WTC11 (cell line): ENCODE measurements at regions not wholly inside any gene's neighbourhood (a gene's known extent, or its start where the extent isn't known, plus 50 kb on each side); places are given as distances from the start of the nearest gene placed in this dataset.

Experiments used
- ATAC-seq: fragments of 200-7000 bp; cut with Tn5 transposase; 2 replicates; pipeline ENCODE4 v1.10.0; 2021; ENCODE audit warnings: mild to moderate bottlenecking, moderate library complexity
- CTCF ChIA-PET: fragments of 300-600 bp; sonication (Branson Sonifier 250); formaldehyde crosslinking; loops from one replicate; lab custom pipeline; 2021; ENCODE audit warnings: antibody characterized with exemption; lab: Charles Lee
- POLR2A ChIA-PET: fragments of 350-600 bp; sonication (Branson Sonifier 250); formaldehyde crosslinking; loops from one replicate; lab custom pipeline; 2021; ENCODE audit warnings: antibody characterized with exemption; lab: Charles Lee
- DNase-seq: peaks from one replicate; pipeline ENCODE4 v3.0.0; 2021; ENCODE audit warnings: low spot score
- H3K27ac Mint-ChIP-seq: 2 replicates; pipeline ENCODE4 v1.8.0; 2021; ENCODE audit warnings: mixed read lengths
- H3K27me3 Mint-ChIP-seq: 2 replicates; pipeline ENCODE4 v1.8.0; 2021; ENCODE audit warnings: low read depth, mild to moderate bottlenecking, moderate library complexity, mixed read lengths
- H3K36me3 Mint-ChIP-seq: 2 replicates; pipeline ENCODE4 v1.8.0; 2021; ENCODE audit warnings: mixed read lengths
- H3K4me1 Mint-ChIP-seq: 2 replicates; pipeline ENCODE4 v1.8.0; 2022; ENCODE audit warnings: mixed read lengths
- H3K4me3 Mint-ChIP-seq: 2 replicates; pipeline ENCODE4 v1.8.0; 2021; ENCODE audit warnings: mild to moderate bottlenecking, moderate library complexity, mixed read lengths
- H3K9me3 Mint-ChIP-seq: 2 replicates; pipeline ENCODE4 v1.8.0; 2021; ENCODE audit warnings: mixed read lengths
- ATF2 ChIP-seq: sonication (generic); formaldehyde crosslinking; IDR thresholded peaks from 2 replicates; pipeline ENCODE4 v1.8.1; 2022; ENCODE audit warnings: low read depth, missing genetic modification reagents, borderline replicate concordance
- E2F4 ChIP-seq: sonication (generic); formaldehyde crosslinking; IDR thresholded peaks from 2 replicates; pipeline ENCODE4 v1.8.1; 2022; ENCODE audit warnings: low read depth, mild to moderate bottlenecking, moderate library complexity, missing genetic modification reagents, borderline replicate concordance
- EMX1 ChIP-seq: fragments of 250-450 bp; sonication (Bioruptor Pico); IDR thresholded peaks from 2 replicates; pipeline ENCODE4 v1.8.0; 2021; ENCODE audit warnings: mild to moderate bottlenecking
- ERG ChIP-seq: fragments of 250-450 bp; sonication (Bioruptor Pico); IDR thresholded peaks from 2 replicates; pipeline ENCODE4 v1.8.0; 2021; ENCODE audit warnings: mild to moderate bottlenecking
- FOXP4 ChIP-seq: sonication (generic); formaldehyde crosslinking; IDR thresholded peaks from 2 replicates; pipeline ENCODE4 v1.8.0; 2022; ENCODE audit warnings: mild to moderate bottlenecking, missing genetic modification reagents
- GTF2I ChIP-seq: fragments of 250-450 bp; sonication (Bioruptor Pico); conservative IDR thresholded peaks from 2 replicates; pipeline ENCODE4 v1.4.0; 2021; ENCODE audit warnings: mild to moderate bottlenecking
- HMGA2 ChIP-seq: fragments of 250-450 bp; sonication (Bioruptor Pico); IDR thresholded peaks from 2 replicates; pipeline ENCODE4 v1.4.0; 2021; ENCODE audit warnings: mild to moderate bottlenecking, moderate library complexity
- SMAD4 ChIP-seq: sonication (generic); formaldehyde crosslinking; IDR thresholded peaks from 2 replicates; pipeline ENCODE4 v1.8.0; 2022; ENCODE audit warnings: mild to moderate bottlenecking, missing genetic modification reagents
- SOX15 ChIP-seq: fragments of 250-450 bp; sonication (Bioruptor Pico); IDR thresholded peaks from 2 replicates; pipeline ENCODE4 v1.9.0; 2021; ENCODE audit warnings: mild to moderate bottlenecking
- SP1 ChIP-seq: sonication (generic); formaldehyde crosslinking; conservative IDR thresholded peaks from 2 replicates; pipeline ENCODE4 v1.8.1; 2022; ENCODE audit warnings: missing genetic modification reagents
- STAT6 ChIP-seq: sonication (generic); formaldehyde crosslinking; conservative IDR thresholded peaks from 2 replicates; pipeline ENCODE4 v1.8.1; 2023; ENCODE audit warnings: mild to moderate bottlenecking, low read depth, missing genetic modification reagents, moderate library complexity
- TEAD4 ChIP-seq: sonication (generic); formaldehyde crosslinking; IDR thresholded peaks from 2 replicates; pipeline ENCODE4 v1.8.0; 2022; ENCODE audit warnings: mild to moderate bottlenecking, missing genetic modification reagents
- ZNF121 ChIP-seq: sonication (generic); formaldehyde crosslinking; IDR thresholded peaks from 2 replicates; pipeline ENCODE4 v1.8.0; 2023; ENCODE audit warnings: missing genetic modification reagents
- ZNF138 ChIP-seq: sonication (generic); formaldehyde crosslinking; conservative IDR thresholded peaks from 2 replicates; pipeline ENCODE4 v1.8.1; 2022; ENCODE audit warnings: mild to moderate bottlenecking, moderate library complexity, missing genetic modification reagents
- TF ChIP-seq, protein P1 (sequence below): sonication (generic); formaldehyde crosslinking; IDR thresholded peaks from 2 replicates; pipeline ENCODE4 v1.8.1; 2023; ENCODE audit warnings: mild to moderate bottlenecking, missing genetic modification reagents, moderate library complexity
- TF ChIP-seq, protein P2 (sequence below): fragments of 200-600 bp; IDR thresholded peaks from 2 replicates; pipeline ENCODE4 v1.8.0; 2022; ENCODE audit warnings: antibody characterized with exemption
- TF ChIP-seq, protein P3 (sequence below): sonication (generic); formaldehyde crosslinking; IDR thresholded peaks from 2 replicates; pipeline ENCODE4 v1.8.0; 2022; ENCODE audit warnings: mild to moderate bottlenecking, missing genetic modification reagents
- TF ChIP-seq, protein P4 (sequence below): fragments of 250-450 bp; sonication (Bioruptor Pico); IDR thresholded peaks from 2 replicates; pipeline ENCODE4 v1.9.0; 2021; ENCODE audit warnings: mild to moderate bottlenecking, borderline replicate concordance

GRCh38 chr7:25552998-25553397, 324.7 kb upstream of the NPVF start:
- DNase-seq (no peak), ATAC-seq (no peak)
- Mint-ChIP-seq H3K9me3 (no peaks in the 10 kb centered on the region), H3K27ac (no peak overlapping the region), H3K4me3 (no peak overlapping the region), H3K36me3 (no peaks in the 10 kb centered on the region), H3K4me1 (peaks cover 18% of the 10 kb centered on the region), H3K27me3 (no peaks in the 10 kb centered on the region)
- POLR2A ChIA-PET, result no interaction called here
- CTCF ChIA-PET, result interaction anchor here (1.0 to 1.6 kb wide), 4 partner anchors 9 to 298 kb away, joined by 3 to 8 read pairs (median 4); no protein-coding TSS in a partner anchor
- TF ChIP-seq, protein P1, sequence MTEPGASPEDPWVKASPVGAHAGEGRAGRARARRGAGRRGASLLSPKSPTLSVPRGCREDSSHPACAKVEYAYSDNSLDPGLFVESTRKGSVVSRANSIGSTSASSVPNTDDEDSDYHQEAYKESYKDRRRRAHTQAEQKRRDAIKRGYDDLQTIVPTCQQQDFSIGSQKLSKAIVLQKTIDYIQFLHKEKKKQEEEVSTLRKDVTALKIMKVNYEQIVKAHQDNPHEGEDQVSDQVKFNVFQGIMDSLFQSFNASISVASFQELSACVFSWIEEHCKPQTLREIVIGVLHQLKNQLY, result no peak
- TF ChIP-seq FOXP4, result no peak
- TF ChIP-seq STAT6, result no peak
- TF ChIP-seq SOX15 (CRISPR knock-in tag), result no peak
- no peak for TF ChIP-seq E2F4 (CRISPR knock-in tag)
- no peak for TF ChIP-seq EMX1 (CRISPR knock-in tag)
- no peak for TF ChIP-seq ZNF138 (CRISPR knock-in tag)
- TF ChIP-seq, all 79 proteins: peak for 0

DNA sequence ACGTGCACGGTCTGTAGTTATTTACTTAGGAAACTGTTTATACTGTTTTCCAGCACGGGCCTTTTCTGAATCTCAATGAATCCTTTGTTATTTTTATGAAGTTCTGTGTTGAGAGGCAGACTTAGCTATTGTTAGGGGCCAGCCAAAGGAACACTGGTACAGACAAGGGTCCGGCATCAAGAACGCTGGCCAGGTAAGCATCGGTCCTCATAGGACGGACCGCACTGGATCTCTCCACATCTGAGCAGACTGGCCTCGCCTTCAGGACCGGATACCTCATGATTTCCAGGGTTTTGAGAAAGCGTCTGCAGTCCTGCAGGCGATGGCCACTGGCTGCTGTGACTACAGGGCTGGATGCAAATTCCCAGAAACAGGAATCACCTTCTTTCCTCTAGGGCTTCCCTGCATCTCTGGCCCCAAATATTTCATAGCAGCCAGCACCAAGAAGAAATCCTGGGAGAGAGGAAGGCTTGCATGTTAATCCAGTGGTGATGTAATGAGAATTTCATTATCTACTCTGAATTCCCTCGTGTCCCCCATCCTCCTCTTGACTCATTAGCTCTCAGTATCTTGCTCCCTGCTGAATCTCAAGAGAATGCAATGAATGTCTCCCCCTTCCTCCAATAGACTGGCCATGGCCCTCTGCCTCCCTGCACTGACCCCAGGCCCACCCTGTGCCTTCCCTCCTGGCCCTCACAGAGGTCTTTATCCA, 325.4 kb upstream of the NPVF start:
- DNase-seq (no peak), ATAC-seq (peak; percentile 65)
- Mint-ChIP-seq H3K36me3 (0 out of 2 replicates have a peak, but pooled peaks cover 5% of the 10 kb centered on the region), H3K27ac (no peak overlapping the region), H3K4me1 (peaks cover 18% of the 10 kb centered on the region), H3K4me3 (no peak overlapping the region), H3K9me3 (peaks cover 7% of the 10 kb centered on the region), H3K27me3 (no peaks in the 10 kb centered on the region)
- ChIA-PET POLR2A (no interaction called here), CTCF (interaction anchor here (0.7 to 1.6 kb wide), 5 partner anchors 8 to 337 kb away, joined by 3 to 8 read pairs (median 4); no protein-coding TSS in a partner anchor)
- no peak for TF ChIP-seq SMAD4 (CRISPR knock-in tag)
- TF ChIP-seq, protein P2, sequence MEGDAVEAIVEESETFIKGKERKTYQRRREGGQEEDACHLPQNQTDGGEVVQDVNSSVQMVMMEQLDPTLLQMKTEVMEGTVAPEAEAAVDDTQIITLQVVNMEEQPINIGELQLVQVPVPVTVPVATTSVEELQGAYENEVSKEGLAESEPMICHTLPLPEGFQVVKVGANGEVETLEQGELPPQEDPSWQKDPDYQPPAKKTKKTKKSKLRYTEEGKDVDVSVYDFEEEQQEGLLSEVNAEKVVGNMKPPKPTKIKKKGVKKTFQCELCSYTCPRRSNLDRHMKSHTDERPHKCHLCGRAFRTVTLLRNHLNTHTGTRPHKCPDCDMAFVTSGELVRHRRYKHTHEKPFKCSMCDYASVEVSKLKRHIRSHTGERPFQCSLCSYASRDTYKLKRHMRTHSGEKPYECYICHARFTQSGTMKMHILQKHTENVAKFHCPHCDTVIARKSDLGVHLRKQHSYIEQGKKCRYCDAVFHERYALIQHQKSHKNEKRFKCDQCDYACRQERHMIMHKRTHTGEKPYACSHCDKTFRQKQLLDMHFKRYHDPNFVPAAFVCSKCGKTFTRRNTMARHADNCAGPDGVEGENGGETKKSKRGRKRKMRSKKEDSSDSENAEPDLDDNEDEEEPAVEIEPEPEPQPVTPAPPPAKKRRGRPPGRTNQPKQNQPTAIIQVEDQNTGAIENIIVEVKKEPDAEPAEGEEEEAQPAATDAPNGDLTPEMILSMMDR, result no peak
- TF ChIP-seq, protein P3, sequence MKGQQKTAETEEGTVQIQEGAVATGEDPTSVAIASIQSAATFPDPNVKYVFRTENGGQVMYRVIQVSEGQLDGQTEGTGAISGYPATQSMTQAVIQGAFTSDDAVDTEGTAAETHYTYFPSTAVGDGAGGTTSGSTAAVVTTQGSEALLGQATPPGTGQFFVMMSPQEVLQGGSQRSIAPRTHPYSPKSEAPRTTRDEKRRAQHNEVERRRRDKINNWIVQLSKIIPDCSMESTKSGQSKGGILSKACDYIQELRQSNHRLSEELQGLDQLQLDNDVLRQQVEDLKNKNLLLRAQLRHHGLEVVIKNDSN (CRISPR knock-in tag), result no peak
- no peak for TF ChIP-seq ZNF121 (CRISPR knock-in tag)
- TF ChIP-seq ATF2 (CRISPR knock-in tag), result no peak
- no peak for TF ChIP-seq ERG (CRISPR knock-in tag)
- TF ChIP-seq TEAD4 (CRISPR knock-in tag), result no peak
- TF ChIP-seq SP1 (CRISPR knock-in tag), result no peak
- TF ChIP-seq, protein P4, sequence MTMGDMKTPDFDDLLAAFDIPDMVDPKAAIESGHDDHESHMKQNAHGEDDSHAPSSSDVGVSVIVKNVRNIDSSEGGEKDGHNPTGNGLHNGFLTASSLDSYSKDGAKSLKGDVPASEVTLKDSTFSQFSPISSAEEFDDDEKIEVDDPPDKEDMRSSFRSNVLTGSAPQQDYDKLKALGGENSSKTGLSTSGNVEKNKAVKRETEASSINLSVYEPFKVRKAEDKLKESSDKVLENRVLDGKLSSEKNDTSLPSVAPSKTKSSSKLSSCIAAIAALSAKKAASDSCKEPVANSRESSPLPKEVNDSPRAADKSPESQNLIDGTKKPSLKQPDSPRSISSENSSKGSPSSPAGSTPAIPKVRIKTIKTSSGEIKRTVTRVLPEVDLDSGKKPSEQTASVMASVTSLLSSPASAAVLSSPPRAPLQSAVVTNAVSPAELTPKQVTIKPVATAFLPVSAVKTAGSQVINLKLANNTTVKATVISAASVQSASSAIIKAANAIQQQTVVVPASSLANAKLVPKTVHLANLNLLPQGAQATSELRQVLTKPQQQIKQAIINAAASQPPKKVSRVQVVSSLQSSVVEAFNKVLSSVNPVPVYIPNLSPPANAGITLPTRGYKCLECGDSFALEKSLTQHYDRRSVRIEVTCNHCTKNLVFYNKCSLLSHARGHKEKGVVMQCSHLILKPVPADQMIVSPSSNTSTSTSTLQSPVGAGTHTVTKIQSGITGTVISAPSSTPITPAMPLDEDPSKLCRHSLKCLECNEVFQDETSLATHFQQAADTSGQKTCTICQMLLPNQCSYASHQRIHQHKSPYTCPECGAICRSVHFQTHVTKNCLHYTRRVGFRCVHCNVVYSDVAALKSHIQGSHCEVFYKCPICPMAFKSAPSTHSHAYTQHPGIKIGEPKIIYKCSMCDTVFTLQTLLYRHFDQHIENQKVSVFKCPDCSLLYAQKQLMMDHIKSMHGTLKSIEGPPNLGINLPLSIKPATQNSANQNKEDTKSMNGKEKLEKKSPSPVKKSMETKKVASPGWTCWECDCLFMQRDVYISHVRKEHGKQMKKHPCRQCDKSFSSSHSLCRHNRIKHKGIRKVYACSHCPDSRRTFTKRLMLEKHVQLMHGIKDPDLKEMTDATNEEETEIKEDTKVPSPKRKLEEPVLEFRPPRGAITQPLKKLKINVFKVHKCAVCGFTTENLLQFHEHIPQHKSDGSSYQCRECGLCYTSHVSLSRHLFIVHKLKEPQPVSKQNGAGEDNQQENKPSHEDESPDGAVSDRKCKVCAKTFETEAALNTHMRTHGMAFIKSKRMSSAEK (CRISPR knock-in tag), result no peak
- no peak for TF ChIP-seq GTF2I (CRISPR knock-in tag)
- TF ChIP-seq HMGA2, result no peak
